ENCODE measurements at regions not wholly inside any gene's neighbourhood (a gene's known extent, or its start where the extent isn't known, plus 50 kb on each side); places are given as distances from the start of the nearest gene placed in this dataset.

- TF ChIP-seq CTCF (IDR thresholded peaks at IDR 0.05) (no peak), POLR2A (IDR thresholded peaks at IDR 0.05) (no peak)
Observed at GRCh38 chr13:64277097-64277496, 2861.4 kb upstream of the PCDH20 start.
